K562 (cell line): ENCODE measurements at regions not wholly inside any gene's neighbourhood (a gene's known extent, or its start where the extent isn't known, plus 50 kb on each side); places are given as distances from the start of the nearest gene placed in this dataset.

Experiments used
- ATAC-seq: fragments of 200-7000 bp; cut with Tn5 transposase; 3 replicates; pipeline ENCODE4 v1.9.1; 2020; ENCODE audit warnings: moderate library complexity
- BruUV-seq: library from RNA; stranded (reverse); fragments of 400-500 nt; replicated peaks from 2 replicates; lab custom pipeline; 2021; lab: Mats Ljungman, UMichigan
- CTCF ChIA-PET: fragments of 300-600 bp; formaldehyde crosslinking; extraction: SDS; loops from one replicate; lab custom pipeline; 2021; ENCODE audit warnings: low intra/inter-chr PET ratio; lab: Yijun Ruan, JAX
- POLR2A ChIA-PET: fragments of 300-600, 350-650 bp; sonication (Branson Sonifier 250); formaldehyde crosslinking; extraction: SDS; loops from one replicate; lab custom pipeline; 2021; ENCODE audit warnings: antibody characterized with exemption, inconsistent platforms; lab: Yijun Ruan, JAX
- DNase-seq, 4 experiments: peaks; one replicate each; pipeline versions ENCODE4 v3.0.0 to v3.0.0-alpha.2; 2011 to 2018; ENCODE audit warnings: low spot score in 3 of 4, mixed read lengths in 3 of 4; ENCODE audit errors: extremely low read depth in 1 of 4
- FAIRE-seq: peaks from 2 replicates; lab custom pipeline; 2011; peaks lifted over from hg19 to GRCh38; lab: Jason Lieb, UNC
- H2AFZ ChIP-seq: 2 replicates; pipeline ENCODE4 v1.6.0; 2011; ENCODE audit warnings: low read depth, low read length, control low read depth, inconsistent platforms
- H3K27ac ChIP-seq: fragments of 200-600 bp; 3 replicates; pipeline ENCODE4 v1.8.0; 2011; ENCODE audit warnings: low read depth, mild to moderate bottlenecking, control low read depth, inconsistent platforms, low read length, moderate library complexity, mixed read lengths; ENCODE audit errors: extremely low read depth
- H3K27me3 ChIP-seq, 2 experiments: fragments of 300-600 bp in 1 of 2; 2 replicates in 1 of 2; 3 replicates in 1 of 2; pipeline versions ENCODE4 v1.6.0 to v1.8.0; 2011; ENCODE audit warnings: inconsistent platforms in 2 of 2, low read length in 2 of 2, mild to moderate bottlenecking in 1 of 2, mixed read lengths in 1 of 2, moderate library complexity in 1 of 2; ENCODE audit not compliant: control insufficient read depth in 2 of 2, insufficient read depth in 2 of 2
- H3K36me3 ChIP-seq: fragments of 300-600 bp; 3 replicates; pipeline ENCODE4 v1.8.0; 2011; ENCODE audit warnings: mild to moderate bottlenecking, low read length, inconsistent platforms; ENCODE audit not compliant: control insufficient read depth, insufficient read depth
- H3K4me1 ChIP-seq, 2 experiments: fragments of 200-600 bp in 1 of 2; replicated peaks in 1 of 2; 2 replicates in 1 of 2; 3 replicates in 1 of 2; pipeline versions ENCODE4 v1.5.1 to v1.8.0; 2011; ENCODE audit warnings: inconsistent platforms in 2 of 2, low read length in 2 of 2, mild to moderate bottlenecking in 1 of 2, mixed read lengths in 1 of 2, moderate library complexity in 1 of 2; ENCODE audit not compliant: control insufficient read depth in 2 of 2, insufficient read depth in 2 of 2
- H3K4me2 ChIP-seq: 2 replicates; pipeline ENCODE4 v1.6.1; 2011; ENCODE audit warnings: low read length, control low read depth, inconsistent platforms, mixed read lengths; ENCODE audit not compliant: insufficient read depth
- H3K4me3 ChIP-seq: fragments of 200-600 bp; sonication (generic), shearing (Covaris generic); 2 replicates; pipeline ENCODE4 v1.5.1; 2016; ENCODE audit warnings: control low read depth, inconsistent platforms
- H3K79me2 ChIP-seq: fragments of 200-600 bp; 3 replicates; pipeline ENCODE4 v1.8.0; 2011; ENCODE audit warnings: low read length, inconsistent platforms; ENCODE audit not compliant: control insufficient read depth, insufficient read depth
- H3K9ac ChIP-seq, 2 experiments: 2 replicates each; pipeline versions ENCODE4 v1.6.0 to v1.6.1; 2011; ENCODE audit warnings: low read depth in 2 of 2, low read length in 2 of 2, control low read depth in 1 of 2, inconsistent platforms in 1 of 2, mild to moderate bottlenecking in 1 of 2, mixed read lengths in 1 of 2; ENCODE audit not compliant: insufficient read depth in 1 of 2
- H3K9me1 ChIP-seq: one replicate; pipeline ENCODE4 v1.6.0; 2011; ENCODE audit warnings: inconsistent platforms, mild to moderate bottlenecking, low read length, moderate library complexity; ENCODE audit not compliant: control insufficient read depth, insufficient read depth
- H3K9me3 ChIP-seq: replicated peaks from 2 replicates; pipeline ENCODE4 v1.5.1; 2011; ENCODE audit warnings: low read depth, low read length, inconsistent platforms; ENCODE audit not compliant: control insufficient read depth, insufficient read depth
- H4K20me1 ChIP-seq: replicated peaks from 2 replicates; pipeline ENCODE4 v1.6.1; 2011; ENCODE audit warnings: low read length, inconsistent platforms, mixed read lengths; ENCODE audit not compliant: control insufficient read depth, insufficient read depth
- ARID1B ChIP-seq: fragments of 450-650 bp; IDR thresholded peaks from 2 replicates; pipeline ENCODE4 v1.6.1; 2016; ENCODE audit warnings: antibody characterized with exemption, mild to moderate bottlenecking, inconsistent platforms
- ATF3 ChIP-seq, 2 experiments: fragments of 450-650 bp in 1 of 2; sonication (generic) in 1 of 2; formaldehyde crosslinking in 1 of 2; IDR thresholded peaks in 1 of 2; conservative IDR thresholded peaks in 1 of 2; 2 replicates each; pipeline versions ENCODE4 v1.6.1 to v1.8.1; 2016 to 2023; ENCODE audit warnings: mild to moderate bottlenecking in 2 of 2, moderate library complexity in 2 of 2, inconsistent platforms in 1 of 2, missing genetic modification reagents in 1 of 2
- CAMTA2 ChIP-seq: fragments of 250-450 bp; sonication (Bioruptor Pico); conservative IDR thresholded peaks from 2 replicates; pipeline ENCODE4 v1.5.1; 2022
- CBFA2T3 ChIP-seq: fragments of 450-650 bp; IDR thresholded peaks from 2 replicates; pipeline ENCODE4 v1.6.1; 2017
- CHD2 ChIP-seq: IDR thresholded peaks from 2 replicates; pipeline ENCODE4 v1.6.1; 2011; ENCODE audit warnings: low read depth, low read length
- EGR1 ChIP-seq: fragments of 450-650 bp; conservative IDR thresholded peaks from 2 replicates; pipeline ENCODE4 v1.6.1; 2017; ENCODE audit warnings: mild to moderate bottlenecking
- ESRRB ChIP-seq: fragments of 250-450 bp; sonication (Bioruptor Pico); IDR thresholded peaks from 2 replicates; pipeline ENCODE4 v1.5.0; 2020; ENCODE audit warnings: mild to moderate bottlenecking, moderate library complexity, borderline replicate concordance
- FOS ChIP-seq: IDR thresholded peaks from 3 replicates; pipeline ENCODE4 v1.6.1; 2011; ENCODE audit not compliant: insufficient read length; ENCODE audit errors: extremely low read depth
- FOSL1 ChIP-seq: fragments of 200-800 bp; sonication (Bioruptor generic); conservative IDR thresholded peaks from 2 replicates; pipeline ENCODE4 v1.6.1; 2016; ENCODE audit warnings: missing genetic modification characterization, missing compliant biosample characterization
- HDAC1 ChIP-seq, 2 experiments: fragments of 450-650 bp; IDR thresholded peaks; 2 replicates each; pipeline ENCODE4 v1.6.1; 2016 to 2017; ENCODE audit warnings: inconsistent platforms in 1 of 2, mild to moderate bottlenecking in 1 of 2, moderate library complexity in 1 of 2
- HSF4 ChIP-seq: fragments of 250-450 bp; sonication (Bioruptor Pico); IDR thresholded peaks from 2 replicates; pipeline ENCODE4 v2.1.2; 2022; ENCODE audit warnings: mild to moderate bottlenecking, moderate library complexity, borderline replicate concordance
- JUN ChIP-seq, 2 experiments: sonication (generic) in 1 of 2; formaldehyde crosslinking in 1 of 2; IDR thresholded peaks; 2 replicates each; pipeline versions ENCODE4 v1.6.1 to v1.8.0; 2012 to 2022; ENCODE audit warnings: borderline replicate concordance in 2 of 2, mild to moderate bottlenecking in 2 of 2, improper control_type of control experiment in 1 of 2, low read depth in 1 of 2, low read length in 1 of 2, missing genetic modification reagents in 1 of 2
- JUND ChIP-seq, 2 experiments: IDR thresholded peaks; 2 replicates in 1 of 2; 3 replicates in 1 of 2; pipeline ENCODE4 v1.6.1; 2011; ENCODE audit warnings: borderline replicate concordance in 2 of 2, low read depth in 2 of 2, low read length in 2 of 2, improper control_type of control experiment in 1 of 2, missing biosample characterization in 1 of 2, missing genetic modification characterization in 1 of 2, missing genetic modification reagents in 1 of 2
- KLF13 ChIP-seq: fragments of 450-650 bp; IDR thresholded peaks from 2 replicates; pipeline ENCODE4 v1.6.1; 2016; ENCODE audit warnings: missing genetic modification characterization, low read depth, mild to moderate bottlenecking, missing compliant biosample characterization, moderate library complexity, borderline replicate concordance
- MTA3 ChIP-seq: fragments of 450-650 bp; formaldehyde crosslinking; IDR thresholded peaks from 2 replicates; pipeline ENCODE4 v1.6.1; 2017; ENCODE audit warnings: mild to moderate bottlenecking, borderline replicate concordance
- NBN ChIP-seq: fragments of 450-650 bp; IDR thresholded peaks from 2 replicates; pipeline ENCODE4 v1.6.1; 2016; ENCODE audit warnings: low read depth, mild to moderate bottlenecking
- SMARCA4 ChIP-seq: fragments of 450-650 bp; IDR thresholded peaks from 2 replicates; pipeline ENCODE4 v1.6.1; 2016
- TCF7L2 ChIP-seq: fragments of 150-350 bp; IDR thresholded peaks from 2 replicates; pipeline ENCODE4 v1.6.1; 2016; ENCODE audit warnings: low read depth, mild to moderate bottlenecking, low read length, moderate library complexity
- TFAP4 ChIP-seq: sonication (generic); formaldehyde crosslinking; IDR thresholded peaks from 2 replicates; pipeline ENCODE4 v1.8.0; 2022; ENCODE audit warnings: missing genetic modification reagents, mild to moderate bottlenecking, moderate library complexity, borderline replicate concordance
- TRIM28 ChIP-seq: fragments of 450-650 bp; IDR thresholded peaks from 2 replicates; pipeline ENCODE4 v1.6.1; 2017
- ZNF121 ChIP-seq: sonication (generic); formaldehyde crosslinking; conservative IDR thresholded peaks from 2 replicates; pipeline ENCODE4 v1.8.0; 2022; ENCODE audit warnings: missing genetic modification reagents
- ZNF699 ChIP-seq: fragments of 250-450 bp; sonication (Bioruptor Pico); IDR thresholded peaks from 2 replicates; pipeline ENCODE4 v1.8.0; 2021; ENCODE audit warnings: mild to moderate bottlenecking, moderate library complexity; ENCODE audit not compliant: insufficient replicate concordance
- WGBS: fragments of 100-300 bp; shearing (Covaris generic); methylation state at CpG from one replicate; pipeline ENCODE4 v1.1.6; 2016; ENCODE audit warnings: low coverage, mixed read lengths; ENCODE audit not compliant: insufficient coverage; ENCODE audit errors: missing lambda C conversion rate; 5-methylcytosine and 5-hydroxymethylcytosine counted together
- in situ Hi-C: fragments of 300-500 bp; cut with MboI; formaldehyde crosslinking; loops from 4 replicates; pipeline ENCODE4 v1.15.0; 2018; ENCODE audit warnings: inconsistent platforms, mixed read lengths
- intact Hi-C: fragments of 100-400 bp; cut with micrococcal nuclease; formaldehyde crosslinking; loops from 2 replicates; pipeline ENCODE4 v1.14.2; 2022

- DNase-seq = peak in 1 of 4 experiments; percentile 16
- Histone ChIP-seq H3K27ac (no peak overlapping the region), H3K9me1 (no peaks in the 10 kb centered on the region), H3K4me1 (peaks cover 0 to 11% of the 10 kb centered on the region in 2 experiments; a peak in 4 of 5 replicates), H4K20me1 (no peaks in the 10 kb centered on the region), H3K79me2 (no peaks in the 10 kb centered on the region), H3K9me3 (no peaks in the 10 kb centered on the region), H3K4me2 (no peak overlapping the region), H3K36me3 (no peaks in the 10 kb centered on the region), H3K9ac (no peak overlapping the region), H3K4me3 (no peak overlapping the region), H2AFZ (no peak overlapping the region), H3K27me3 (no peaks in the 10 kb centered on the region)
- in situ Hi-C loops = no loop called here
- no peak for ATAC-seq
- ChIA-PET CTCF (no interaction called here), POLR2A (interaction anchor here (0.6 to 0.7 kb wide), 4 partner anchors 337 to 1737 kb away, joined by 3 read pairs; no protein-coding TSS in a partner anchor)
- intact Hi-C loops = no loop called here
- 11% methylated on average over 4 of the region's 4 CpGs for WGBS
- no TSS peak for BruUV-seq
- no peak for FAIRE-seq
- TF ChIP-seq ARID1B (peak; percentile 29; the same call in 1 of the 2 replicates), ZNF699 (CRISPR knock-in tag) (no peak), HDAC1 (IDR thresholded peaks at IDR 0.05) (no peak), ESRRB (no peak), NBN (no peak), CAMTA2 (CRISPR knock-in tag) (no peak), FOS (peak; percentile 44), TFAP4 (CRISPR knock-in tag) (peak; percentile 83), CBFA2T3 (no peak), FOSL1 (tag) (peak; percentile 92), EGR1 (no peak), CHD2 (no peak), KLF13 (tag) (no peak), ATF3 (IDR thresholded peaks at IDR 0.05) (peak; percentile 83), ATF3 (CRISPR knock-in tag; conservative IDR thresholded peaks at IDR 0.05) (no peak; the same call in 1 of the 2 replicates), ZNF121 (peak; percentile 98), HSF4 (no peak), JUN (IDR thresholded peaks at IDR 0.05; ENCODE audit: borderline replicate concordance, low read depth, low read length) (peak; percentile 82), JUN (CRISPR knock-in tag; IDR thresholded peaks at IDR 0.05; ENCODE audit: borderline replicate concordance) (no peak), MTA3 (no peak), JUND (IDR thresholded peaks at IDR 0.05; ENCODE audit: borderline replicate concordance, low read depth, low read length) (peak; percentile 77), JUND (tag; IDR thresholded peaks at IDR 0.05; ENCODE audit: borderline replicate concordance, low read depth, low read length) (peak; percentile 80), SMARCA4 (peak; percentile 18; the same call in 1 of the 2 replicates), TRIM28 (no peak), TCF7L2 (no peak)
These were observed 195.4 kb downstream of the SKIDA1 start for GRCh38 chr10:21329995-21330627.
